T follicular helper cell (primary cell): ENCODE measurements at regions not wholly inside any gene's neighbourhood (a gene's known extent, or its start where the extent isn't known, plus 50 kb on each side); places are given as distances from the start of the nearest gene placed in this dataset.

Experiments used
- DNase-seq: peaks from one replicate; pipeline ENCODE4 v3.0.0-alpha.2; 2020; ENCODE audit warnings: low read depth

- DNase-seq, result no peak
Measured at GRCh38 chr4:58205446-58206235, 1095.5 kb upstream of the IGFBP7 start.

GRCh38 chr4:58192217-58192616 is 1082.0 kb upstream of the IGFBP7 start:
- DNase-seq, result no peak

- DNase-seq, result no peak
Measured at GRCh38 chr4:58191109-58191508, 1080.9 kb upstream of the IGFBP7 start.

- DNase-seq, result no peak
Measured at GRCh38 chr4:58188316-58188715, 1078.1 kb upstream of the IGFBP7 start.

GRCh38 chr4:58175024-58175423 is 1064.8 kb upstream of the IGFBP7 start:
- no peak for DNase-seq

- no peak for DNase-seq
Measured at GRCh38 chr4:58166490-58166889, 1056.3 kb upstream of the IGFBP7 start.

- no peak for DNase-seq
Measured at GRCh38 chr4:58163156-58163555, 1053.0 kb upstream of the IGFBP7 start.

- DNase-seq, result no peak
Measured at GRCh38 chr4:58149404-58150085, 1039.4 kb upstream of the IGFBP7 start.

GRCh38 chr4:58144721-58145120 is 1034.5 kb upstream of the IGFBP7 start:
- DNase-seq, result no peak

- DNase-seq, result no peak
Measured at GRCh38 chr4:58138786-58139668, 1028.8 kb upstream of the IGFBP7 start.

GRCh38 chr4:58136604-58137003 is 1026.4 kb upstream of the IGFBP7 start:
- no peak for DNase-seq

- DNase-seq, result no peak
Measured at GRCh38 chr4:58127680-58128079, 1017.5 kb upstream of the IGFBP7 start.

GRCh38 chr4:58119298-58119697 is 1009.1 kb upstream of the IGFBP7 start:
- DNase-seq, result no peak

GRCh38 chr4:58113126-58113525 is 1002.9 kb upstream of the IGFBP7 start:
- no peak for DNase-seq

- no peak for DNase-seq
Measured at GRCh38 chr4:58111818-58112217, 1001.6 kb upstream of the IGFBP7 start.

- DNase-seq, result no peak
Measured at GRCh38 chr4:58093352-58093751, 983.2 kb upstream of the IGFBP7 start.

- DNase-seq, result no peak
Measured at GRCh38 chr4:58090539-58090938, 980.4 kb upstream of the IGFBP7 start.

GRCh38 chr4:58081356-58081755 is 971.2 kb upstream of the IGFBP7 start:
- DNase-seq, result no peak

- DNase-seq, result no peak
Measured at GRCh38 chr4:58075724-58076123, 965.5 kb upstream of the IGFBP7 start.

GRCh38 chr4:58074382-58074781 is 964.2 kb upstream of the IGFBP7 start:
- DNase-seq, result no peak

- no peak for DNase-seq
Measured at GRCh38 chr4:58070726-58071125, 960.5 kb upstream of the IGFBP7 start.

GRCh38 chr4:58064653-58065052 is 954.5 kb upstream of the IGFBP7 start:
- no peak for DNase-seq
